Transverse colon (tissue), 4 donors: ENCODE measurements at regions not wholly inside any gene's neighbourhood (a gene's known extent, or its start where the extent isn't known, plus 50 kb on each side); places are given as distances from the start of the nearest gene placed in this dataset.

Source experiments
- POLR2A ChIP-seq: fragments of 450-650 bp; IDR thresholded peaks from one replicate; pipeline ENCODE4 v1.6.1; 2016; ENCODE audit warnings: antibody characterized with exemption, mild to moderate bottlenecking, moderate library complexity
- POLR2AphosphoS5 ChIP-seq, 3 donors: sonication (generic); formaldehyde crosslinking; IDR thresholded peaks; one replicate each; pipeline ENCODE4 v1.6.1; 2016; ENCODE audit warnings: antibody characterized with exemption in 3 of 3
- TF ChIP-seq, protein P1 (sequence below), 5 experiments: fragments of 200-600 bp in 3 of 5; fragments of 450-650 bp in 2 of 5; sonication (generic) in 3 of 5; IDR thresholded peaks; 1 replicate in 2 of 5; 2 replicates in 3 of 5; pipeline ENCODE4 v1.5.1; 2016 to 2017; ENCODE audit warnings: antibody characterized with exemption in 5 of 5, inconsistent platforms in 3 of 5, mild to moderate bottlenecking in 2 of 5, moderate library complexity in 1 of 5

DNA sequence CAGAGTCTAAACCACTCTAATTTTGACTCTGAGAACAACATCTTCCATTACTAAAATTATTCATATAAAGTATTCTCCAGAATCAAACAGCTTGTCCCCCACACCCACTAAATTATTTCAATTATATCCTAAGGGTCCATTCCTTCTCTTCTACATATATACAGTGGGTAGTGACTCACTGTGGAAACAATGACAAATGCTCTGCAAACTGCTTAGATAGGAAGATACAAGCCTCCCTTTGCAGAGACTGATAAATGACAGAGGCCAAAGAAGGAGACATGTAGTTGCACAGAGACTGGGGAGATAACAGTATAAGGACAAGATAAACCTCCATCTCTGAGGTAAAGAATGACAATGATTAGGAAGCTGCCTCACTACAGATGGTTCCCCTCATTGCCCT, 1087.4 kb downstream of the AGBL1 start:
- TF ChIP-seq, protein P1, sequence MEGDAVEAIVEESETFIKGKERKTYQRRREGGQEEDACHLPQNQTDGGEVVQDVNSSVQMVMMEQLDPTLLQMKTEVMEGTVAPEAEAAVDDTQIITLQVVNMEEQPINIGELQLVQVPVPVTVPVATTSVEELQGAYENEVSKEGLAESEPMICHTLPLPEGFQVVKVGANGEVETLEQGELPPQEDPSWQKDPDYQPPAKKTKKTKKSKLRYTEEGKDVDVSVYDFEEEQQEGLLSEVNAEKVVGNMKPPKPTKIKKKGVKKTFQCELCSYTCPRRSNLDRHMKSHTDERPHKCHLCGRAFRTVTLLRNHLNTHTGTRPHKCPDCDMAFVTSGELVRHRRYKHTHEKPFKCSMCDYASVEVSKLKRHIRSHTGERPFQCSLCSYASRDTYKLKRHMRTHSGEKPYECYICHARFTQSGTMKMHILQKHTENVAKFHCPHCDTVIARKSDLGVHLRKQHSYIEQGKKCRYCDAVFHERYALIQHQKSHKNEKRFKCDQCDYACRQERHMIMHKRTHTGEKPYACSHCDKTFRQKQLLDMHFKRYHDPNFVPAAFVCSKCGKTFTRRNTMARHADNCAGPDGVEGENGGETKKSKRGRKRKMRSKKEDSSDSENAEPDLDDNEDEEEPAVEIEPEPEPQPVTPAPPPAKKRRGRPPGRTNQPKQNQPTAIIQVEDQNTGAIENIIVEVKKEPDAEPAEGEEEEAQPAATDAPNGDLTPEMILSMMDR (IDR thresholded peaks at IDR 0.05): no peak
- no peak for TF ChIP-seq POLR2AphosphoS5 (IDR thresholded peaks at IDR 0.05)
- TF ChIP-seq POLR2A: no peak
